ENCODE measurements at regions not wholly inside any gene's neighbourhood (a gene's known extent, or its start where the extent isn't known, plus 50 kb on each side); places are given as distances from the start of the nearest gene placed in this dataset.

GRCh38 chr5:135102716-135103574, 68.9 kb upstream of the PITX1 start:
- Histone ChIP-seq H3K9me3 (no peaks in the 10 kb centered on the region), H3K4me3 (no peak overlapping the region), H3K27me3 (no peaks in the 10 kb centered on the region), H3K36me3 (no peaks in the 10 kb centered on the region), H3K4me1 (no peaks in the 10 kb centered on the region), H3K27ac (no peak overlapping the region)
- 71% methylated on average over 2 of the region's 7 CpGs; no CpG with 5 or more reads in 1 of the 2 donors for WGBS, 2 donors (ENCODE audit: low coverage in 1 of 2)
- TF ChIP-seq POLR2A (IDR thresholded peaks at IDR 0.05) (no peak), POLR2AphosphoS5 (IDR thresholded peaks at IDR 0.05) (no peak), EP300 (IDR thresholded peaks at IDR 0.05) (no peak), CTCF (IDR thresholded peaks at IDR 0.05) (no peak)
- ATAC-seq, result no peak

GRCh38 chr5:135100431-135100830, 66.4 kb upstream of the PITX1 start:
- Histone ChIP-seq H3K4me1 (no peaks in the 10 kb centered on the region), H3K27ac (no peak overlapping the region), H3K9me3 (no peaks in the 10 kb centered on the region), H3K4me3 (no peak overlapping the region), H3K27me3 (no peaks in the 10 kb centered on the region), H3K36me3 (no peaks in the 10 kb centered on the region)
- WGBS, 2 donors (ENCODE audit: low coverage in 1 of 2), result 44% methylated on average over 1 of the region's 6 CpGs; no CpG with 5 or more reads in 1 of the 2 donors
- no peak for TF ChIP-seq EP300 (IDR thresholded peaks at IDR 0.05)
- TF ChIP-seq POLR2A (IDR thresholded peaks at IDR 0.05), result no peak
- no peak for TF ChIP-seq POLR2AphosphoS5 (IDR thresholded peaks at IDR 0.05)
- no peak for TF ChIP-seq CTCF (IDR thresholded peaks at IDR 0.05)
- no peak for ATAC-seq

GRCh38 chr5:135100011-135100410, 66.0 kb upstream of the PITX1 start:
- no peaks in the 10 kb centered on the region for H3K9me3 ChIP-seq
- H3K36me3 ChIP-seq, result no peaks in the 10 kb centered on the region
- no peak overlapping the region for H3K4me3 ChIP-seq
- 80 to 88% methylated on average over 1 to 3 of the region's 3 CpGs for WGBS, 2 donors (ENCODE audit: low coverage in 1 of 2)
- H3K4me1 ChIP-seq, result no peaks in the 10 kb centered on the region
- ATAC-seq, result no peak
- no peak for TF ChIP-seq EP300 (IDR thresholded peaks at IDR 0.05)
- no peak for TF ChIP-seq CTCF (IDR thresholded peaks at IDR 0.05)
- no peak for TF ChIP-seq POLR2AphosphoS5 (IDR thresholded peaks at IDR 0.05)
- no peaks in the 10 kb centered on the region for H3K27me3 ChIP-seq
- no peak overlapping the region for H3K27ac ChIP-seq

- no peaks in the 10 kb centered on the region for H3K4me1 ChIP-seq
- ATAC-seq, result no peak
- TF ChIP-seq CTCF (IDR thresholded peaks at IDR 0.05) (no peak), EP300 (IDR thresholded peaks at IDR 0.05) (no peak), POLR2AphosphoS5 (IDR thresholded peaks at IDR 0.05) (no peak), POLR2A (IDR thresholded peaks at IDR 0.05) (no peak)
- H3K36me3 ChIP-seq, result no peaks in the 10 kb centered on the region
- H3K27ac ChIP-seq, result no peak overlapping the region
- WGBS, 2 donors (ENCODE audit: low coverage in 1 of 2), result 100% methylated on average over 2 of the region's 2 CpGs
- no peak overlapping the region for H3K4me3 ChIP-seq
- no peaks in the 10 kb centered on the region for H3K9me3 ChIP-seq
- no peaks in the 10 kb centered on the region for H3K27me3 ChIP-seq
Measured at GRCh38 chr5:135097390-135097789, 63.4 kb upstream of the PITX1 start.

- Histone ChIP-seq H3K36me3 (no peaks in the 10 kb centered on the region), H3K9me3 (no peaks in the 10 kb centered on the region), H3K27ac (no peak overlapping the region), H3K4me3 (no peak overlapping the region), H3K27me3 (no peaks in the 10 kb centered on the region), H3K4me1 (no peaks in the 10 kb centered on the region)
- no peak for ATAC-seq
- TF ChIP-seq POLR2AphosphoS5 (IDR thresholded peaks at IDR 0.05), result no peak
- TF ChIP-seq EP300 (IDR thresholded peaks at IDR 0.05), result no peak
- TF ChIP-seq POLR2A (IDR thresholded peaks at IDR 0.05), result no peak
- no peak for TF ChIP-seq CTCF (IDR thresholded peaks at IDR 0.05)
- WGBS, 2 donors (ENCODE audit: low coverage in 1 of 2), result 100% methylated on average over 2 of the region's 3 CpGs; no CpG with 5 or more reads in 1 of the 2 donors
Measured at GRCh38 chr5:135095871-135096270, 61.8 kb upstream of the PITX1 start.

Data from gastroesophageal sphincter (tissue), 4 donors.